GM21786 (cell line): ENCODE measurements at regions not wholly inside any gene's neighbourhood (a gene's known extent, or its start where the extent isn't known, plus 50 kb on each side); places are given as distances from the start of the nearest gene placed in this dataset.

Experiments
- ATAC-seq: cut with Tn5 transposase; IDR thresholded peaks from one replicate; pipeline ENCODE4 v1.9.1; 2021; ENCODE audit not compliant: unreplicated experiment

DNA sequence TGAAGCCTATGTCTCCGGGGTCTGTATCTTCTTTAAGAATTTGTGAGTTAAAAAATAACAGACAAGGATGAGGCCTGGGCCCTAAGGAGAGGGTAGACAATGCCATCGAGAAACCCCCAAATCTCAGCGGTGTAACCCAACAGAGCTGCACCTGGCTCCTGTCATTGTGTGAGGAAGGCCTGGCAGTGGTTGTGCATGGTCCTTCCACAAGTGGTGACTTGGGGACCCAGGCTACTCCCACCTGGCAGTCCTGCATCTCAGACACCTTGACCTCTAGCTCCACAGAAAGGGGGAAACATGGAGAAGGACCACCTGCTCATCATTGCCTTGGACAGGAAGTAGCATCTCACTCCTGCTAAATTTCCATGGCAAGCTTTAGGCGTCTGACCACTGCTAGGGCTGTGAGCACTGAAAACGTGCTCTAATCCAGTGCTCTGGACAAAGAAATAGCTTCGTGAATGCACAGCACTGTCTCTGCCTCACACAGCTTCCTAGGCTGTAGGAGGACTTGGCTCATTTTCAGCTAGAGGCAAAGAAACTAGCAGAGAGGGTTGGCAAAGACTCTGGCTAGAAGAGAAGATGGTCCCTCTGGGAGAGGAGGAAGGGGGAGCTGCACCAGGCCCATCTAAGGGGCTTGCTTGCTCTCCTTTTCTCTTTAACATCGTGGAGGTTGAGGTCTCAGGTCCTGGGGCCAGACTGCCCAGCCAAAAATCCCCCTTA lies 273.9 kb upstream of the ZMIZ1 start:
- ATAC-seq = no peak

DNA sequence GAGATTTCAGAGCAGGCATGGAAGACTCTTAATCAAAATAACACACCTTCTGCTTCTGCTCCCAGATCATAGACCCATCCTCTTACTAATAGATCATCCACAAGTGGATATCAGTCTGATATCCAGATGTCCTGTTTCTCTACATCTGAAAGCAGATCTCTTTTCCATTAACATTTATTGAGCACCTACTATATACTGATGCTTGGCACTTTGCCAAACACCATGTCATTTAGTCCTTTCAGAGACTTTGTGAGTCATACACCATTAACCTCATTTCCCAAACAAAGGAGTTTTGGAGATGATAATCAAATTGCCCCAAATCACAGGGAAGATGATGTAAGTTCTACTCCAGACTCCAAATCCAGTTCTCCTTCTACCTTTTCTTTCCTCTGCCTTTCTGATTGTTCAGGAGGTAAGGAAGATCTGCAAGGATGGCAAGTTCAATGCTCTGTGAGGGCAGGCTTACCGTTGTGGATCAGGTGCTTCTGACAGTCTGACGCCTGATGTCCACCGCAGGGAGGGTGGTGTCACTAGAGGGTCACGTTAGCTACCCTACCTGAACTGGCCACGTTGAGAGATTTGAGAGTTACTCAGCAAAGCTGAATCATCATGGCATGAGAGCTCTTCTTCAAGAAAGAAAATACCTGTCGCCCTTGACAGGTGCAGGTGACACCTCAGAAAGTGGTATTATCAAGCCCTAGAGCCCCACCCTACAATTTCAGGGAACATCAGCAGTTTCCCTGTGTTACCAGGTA lies 269.6 kb upstream of the ZMIZ1 start:
- no peak for ATAC-seq

GRCh38 chr10:78800006-78800405 lies 268.8 kb upstream of the ZMIZ1 start:
- no peak for ATAC-seq

DNA sequence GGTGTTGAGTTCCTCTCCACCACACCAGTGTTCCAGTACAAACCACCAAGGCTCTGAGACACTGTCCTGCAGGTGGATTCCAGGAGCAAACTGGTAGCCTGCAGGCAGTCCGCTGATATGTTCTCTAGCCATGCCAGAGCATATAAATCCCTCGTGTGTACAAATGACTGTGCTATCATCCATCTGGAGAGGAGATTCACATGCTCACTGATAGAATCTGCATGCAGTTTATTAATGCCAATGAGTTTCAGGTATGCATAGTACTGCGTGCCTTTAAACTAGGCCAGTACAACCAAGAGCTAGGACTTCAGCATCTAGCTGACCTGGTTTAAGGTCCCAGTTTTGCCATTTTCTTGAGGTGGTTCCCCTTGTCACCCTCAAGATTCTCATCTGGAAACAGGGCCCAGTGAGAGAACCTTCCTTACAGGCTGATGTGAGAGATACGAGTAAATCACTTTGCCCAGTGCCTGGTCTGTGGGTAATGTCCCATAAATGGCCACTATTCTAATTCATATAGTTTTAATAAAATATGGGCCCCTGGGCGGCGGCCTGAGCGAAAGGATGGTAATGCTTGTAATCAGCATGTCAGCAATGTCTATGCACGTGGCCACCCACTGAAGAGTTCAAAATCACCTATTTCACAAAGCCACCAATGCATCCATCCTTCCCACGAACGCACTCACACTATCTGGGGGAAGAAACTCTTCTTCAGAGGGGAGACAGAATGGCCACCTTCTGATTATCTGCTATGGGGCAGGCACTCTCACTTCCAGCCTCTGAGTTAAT lies 268.0 kb upstream of the ZMIZ1 start:
- no peak for ATAC-seq

GRCh38 chr10:78802431-78802830 lies 266.3 kb upstream of the ZMIZ1 start:
- no peak for ATAC-seq

DNA sequence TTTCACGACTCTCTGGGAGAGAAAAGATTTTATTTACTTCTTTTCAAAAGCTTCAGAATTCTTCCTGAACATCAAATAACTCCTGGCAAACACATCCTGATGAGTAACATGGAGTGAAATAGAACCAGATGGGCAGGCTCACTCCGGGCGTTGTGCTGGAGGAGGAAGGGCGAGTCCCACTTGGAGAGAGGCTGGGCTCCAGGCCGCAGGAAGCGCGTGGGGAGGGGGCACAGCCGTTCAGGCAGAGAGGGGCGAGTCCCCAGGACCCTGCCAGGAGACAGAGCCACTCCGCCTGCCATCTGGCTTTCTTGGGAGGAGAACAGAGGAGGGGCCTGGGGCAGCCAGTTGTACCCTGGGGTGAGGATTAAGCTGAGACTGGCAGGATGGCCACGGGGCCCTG lies 265.9 kb upstream of the ZMIZ1 start:
- no peak for ATAC-seq

DNA sequence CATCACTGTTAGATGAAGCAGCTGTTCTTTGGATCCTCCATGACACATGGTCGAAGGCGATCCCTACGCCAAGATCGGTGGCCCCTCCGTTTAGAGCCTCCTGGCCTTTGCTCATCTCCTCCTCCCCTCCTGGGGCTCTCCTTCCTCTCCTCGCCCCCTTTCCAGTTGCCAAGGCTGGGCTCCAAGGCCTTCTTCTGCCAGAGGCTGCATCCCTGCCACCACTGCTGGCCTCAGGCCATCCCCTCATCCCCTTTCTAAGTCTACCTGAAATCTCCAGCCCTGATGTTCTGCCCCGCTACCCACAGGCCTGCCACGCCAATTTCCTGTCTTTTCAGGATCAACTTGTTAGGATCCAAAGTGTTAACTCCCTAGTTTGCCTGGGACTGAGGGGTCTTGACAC lies 265.1 kb upstream of the ZMIZ1 start:
- no peak for ATAC-seq

DNA sequence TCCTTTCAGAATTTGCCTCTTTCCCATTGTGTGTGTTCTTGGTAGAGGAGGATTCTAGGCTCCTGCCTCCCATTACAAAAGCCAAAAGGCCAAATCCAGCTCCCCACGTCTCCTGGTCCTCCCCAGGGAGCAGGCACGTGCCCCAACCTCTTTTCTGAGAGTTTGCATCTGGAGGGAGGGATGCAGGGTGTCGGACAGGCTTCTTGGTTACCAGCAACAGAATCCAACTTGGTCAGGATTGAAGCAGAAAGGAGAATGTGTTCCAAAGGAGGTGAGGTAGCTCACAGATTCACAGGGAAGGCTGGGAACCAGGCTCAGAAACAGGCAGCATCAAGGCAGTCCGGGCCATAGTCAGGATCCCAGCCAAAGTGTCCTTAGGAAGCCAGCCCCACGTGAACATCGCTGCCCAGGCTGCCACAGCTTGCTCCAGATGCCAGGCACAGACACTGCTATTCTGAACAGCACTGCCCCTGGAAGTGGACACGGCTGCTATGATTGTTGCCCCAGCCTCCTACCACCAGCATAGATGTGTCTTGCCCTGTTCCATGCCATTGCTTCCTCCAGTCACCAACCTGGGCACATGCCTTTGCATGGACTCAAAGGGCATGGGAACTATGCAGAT lies 264.2 kb upstream of the ZMIZ1 start:
- ATAC-seq = no peak

- ATAC-seq = no peak
Observed at GRCh38 chr10:78805176-78805575, 263.6 kb upstream of the ZMIZ1 start.

DNA sequence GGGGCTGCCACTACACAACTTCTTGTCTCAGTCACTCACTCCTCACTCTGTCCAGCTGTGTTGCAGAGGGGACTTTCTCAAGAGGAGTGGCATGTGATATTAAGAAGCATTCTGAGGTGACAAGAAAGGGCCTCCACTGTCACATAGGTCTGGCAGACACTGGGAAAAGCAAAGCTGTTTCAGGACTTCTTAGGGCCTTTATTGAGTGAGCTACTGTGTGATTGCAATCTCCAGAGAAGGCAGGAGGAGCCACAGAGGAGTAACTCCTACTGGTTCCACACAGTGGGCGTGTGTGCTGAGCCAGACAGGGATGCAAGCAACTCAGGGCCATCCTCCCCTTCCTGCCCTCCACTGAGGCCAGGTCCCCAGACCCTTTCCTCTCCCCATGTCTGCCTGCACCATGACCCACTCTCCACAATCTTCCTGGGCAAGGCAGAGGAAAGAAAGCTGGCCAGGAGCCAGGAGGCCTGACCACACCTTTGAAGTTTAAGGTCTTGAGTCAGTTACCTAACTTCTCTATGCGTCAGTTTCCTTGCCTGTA lies 262.0 kb upstream of the ZMIZ1 start:
- ATAC-seq = no peak

- ATAC-seq = no peak
Observed at GRCh38 chr10:78807504-78808203, 261.1 kb upstream of the ZMIZ1 start.

- ATAC-seq = no peak
Observed at GRCh38 chr10:78808286-78808685, 260.5 kb upstream of the ZMIZ1 start.

GRCh38 chr10:78808736-78809367 lies 259.9 kb upstream of the ZMIZ1 start:
- ATAC-seq = no peak

- no peak for ATAC-seq
Observed at GRCh38 chr10:78811174-78811573, 257.6 kb upstream of the ZMIZ1 start.

- ATAC-seq = no peak
Observed at GRCh38 chr10:78812571-78813318, 256.0 kb upstream of the ZMIZ1 start.

- no peak for ATAC-seq
Observed at GRCh38 chr10:78813526-78813925, 255.2 kb upstream of the ZMIZ1 start.

GRCh38 chr10:78813998-78814399 lies 254.8 kb upstream of the ZMIZ1 start:
- no peak for ATAC-seq

GRCh38 chr10:78814407-78814806 lies 254.4 kb upstream of the ZMIZ1 start:
- ATAC-seq = no peak

GRCh38 chr10:78815702-78816334 lies 252.9 kb upstream of the ZMIZ1 start:
- ATAC-seq = no peak
